ENCODE measurements at regions not wholly inside any gene's neighbourhood (a gene's known extent, or its start where the extent isn't known, plus 50 kb on each side); places are given as distances from the start of the nearest gene placed in this dataset.

DNA sequence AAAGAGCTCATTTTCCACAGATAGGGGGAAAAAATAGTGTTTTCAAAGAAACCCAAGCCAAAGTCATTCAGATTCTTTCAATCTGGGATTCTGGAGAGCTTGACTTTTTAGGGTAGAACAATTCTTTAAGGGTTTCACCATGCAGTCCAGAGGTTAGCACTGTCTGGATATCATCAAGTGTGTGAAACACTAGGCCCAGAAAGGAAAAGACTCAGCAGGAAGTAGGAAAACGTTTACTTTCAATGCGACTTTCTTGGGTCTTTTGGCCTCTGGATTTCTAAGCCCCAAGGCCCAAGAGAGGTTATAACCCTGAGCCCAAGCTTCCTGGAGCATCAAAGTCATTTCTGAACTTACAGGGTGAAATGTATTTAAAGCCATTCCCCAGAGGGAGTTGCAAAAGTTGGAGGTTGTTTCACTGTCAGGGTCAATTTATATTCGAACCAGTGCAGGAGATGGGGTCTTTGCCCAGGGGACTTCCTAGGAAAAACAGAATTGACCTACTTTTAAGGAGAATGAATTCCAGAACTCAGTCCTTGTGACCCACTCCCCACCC, 158.0 kb downstream of the C7orf25 start:
- Mint-ChIP-seq H3K36me3 (ENCODE audit: low read depth) (no peaks in the 10 kb centered on the region), H3K4me3 (no peak overlapping the region), H3K27me3 (ENCODE audit: insufficient read depth) (no peaks in the 10 kb centered on the region), H3K27ac (no peak overlapping the region), H3K4me1 (no peaks in the 10 kb centered on the region), H3K9me3 (peaks cover 8% of the 10 kb centered on the region)
- no peaks in the 10 kb centered on the region for H3K27me3 ChIP-seq (ENCODE audit: control insufficient read depth, insufficient read depth, low read length, poor library complexity, severe bottlenecking)
- H3K4me1 ChIP-seq (ENCODE audit: control insufficient read depth, insufficient read depth, low read length) = no peaks in the 10 kb centered on the region
- no peak for DNase-seq
- WGBS, 2 experiments (ENCODE audit: insufficient coverage in 1 of 2, insufficient read length in 1 of 2) = 39 to 75% methylated on average over 2 to 3 of the region's 3 CpGs
- no peak overlapping the region for H3K9ac ChIP-seq (ENCODE audit: extremely low read depth, low read length, poor library complexity, severe bottlenecking)
- TF ChIP-seq, protein P1, sequence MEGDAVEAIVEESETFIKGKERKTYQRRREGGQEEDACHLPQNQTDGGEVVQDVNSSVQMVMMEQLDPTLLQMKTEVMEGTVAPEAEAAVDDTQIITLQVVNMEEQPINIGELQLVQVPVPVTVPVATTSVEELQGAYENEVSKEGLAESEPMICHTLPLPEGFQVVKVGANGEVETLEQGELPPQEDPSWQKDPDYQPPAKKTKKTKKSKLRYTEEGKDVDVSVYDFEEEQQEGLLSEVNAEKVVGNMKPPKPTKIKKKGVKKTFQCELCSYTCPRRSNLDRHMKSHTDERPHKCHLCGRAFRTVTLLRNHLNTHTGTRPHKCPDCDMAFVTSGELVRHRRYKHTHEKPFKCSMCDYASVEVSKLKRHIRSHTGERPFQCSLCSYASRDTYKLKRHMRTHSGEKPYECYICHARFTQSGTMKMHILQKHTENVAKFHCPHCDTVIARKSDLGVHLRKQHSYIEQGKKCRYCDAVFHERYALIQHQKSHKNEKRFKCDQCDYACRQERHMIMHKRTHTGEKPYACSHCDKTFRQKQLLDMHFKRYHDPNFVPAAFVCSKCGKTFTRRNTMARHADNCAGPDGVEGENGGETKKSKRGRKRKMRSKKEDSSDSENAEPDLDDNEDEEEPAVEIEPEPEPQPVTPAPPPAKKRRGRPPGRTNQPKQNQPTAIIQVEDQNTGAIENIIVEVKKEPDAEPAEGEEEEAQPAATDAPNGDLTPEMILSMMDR (conservative IDR thresholded peaks at IDR 0.05) = no peak
- no peaks in the 10 kb centered on the region for H3K36me3 ChIP-seq (ENCODE audit: control insufficient read depth, insufficient read depth, low read length)
- no peak overlapping the region for H3K4me3 ChIP-seq (ENCODE audit: low read length)
- H3K27ac ChIP-seq (ENCODE audit: low read depth, low read length) = no peak overlapping the region
- H3K9me3 ChIP-seq (ENCODE audit: control insufficient read depth, low read length) = no peaks in the 10 kb centered on the region

DNA sequence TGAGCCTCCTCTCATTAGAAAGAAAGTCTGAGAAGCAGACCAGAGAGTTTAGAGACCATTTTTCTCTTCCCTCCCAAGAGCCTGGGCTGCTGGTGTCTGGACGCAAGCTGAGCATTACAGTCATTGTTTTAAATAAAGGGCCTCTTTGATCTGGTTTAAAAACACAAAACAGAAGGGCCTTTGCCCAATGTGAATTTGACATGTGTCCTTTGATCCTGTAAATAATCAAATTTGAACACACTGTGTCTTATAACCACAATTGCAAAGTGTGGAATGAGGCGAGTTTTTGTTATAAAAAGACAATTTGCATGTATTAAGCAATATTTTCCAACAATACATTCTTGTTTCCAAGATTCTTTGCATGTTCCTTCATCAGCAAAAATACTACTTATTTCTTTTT, 158.5 kb downstream of the C7orf25 start:
- Histone ChIP-seq H3K4me3 (ENCODE audit: low read length) (no peak overlapping the region), H3K27ac (ENCODE audit: low read depth, low read length) (no peak overlapping the region), H3K9me3 (ENCODE audit: control insufficient read depth, low read length) (no peaks in the 10 kb centered on the region), H3K36me3 (ENCODE audit: control insufficient read depth, insufficient read depth, low read length) (no peaks in the 10 kb centered on the region), H3K4me1 (ENCODE audit: control insufficient read depth, insufficient read depth, low read length) (no peaks in the 10 kb centered on the region), H3K27me3 (ENCODE audit: control insufficient read depth, insufficient read depth, low read length, poor library complexity, severe bottlenecking) (no peaks in the 10 kb centered on the region), H3K9ac (ENCODE audit: extremely low read depth, low read length, poor library complexity, severe bottlenecking) (no peak overlapping the region)
- no peak for DNase-seq
- TF ChIP-seq, protein P1 (conservative IDR thresholded peaks at IDR 0.05) = no peak
- no peaks in the 10 kb centered on the region for H3K4me1 Mint-ChIP-seq
- WGBS, 2 experiments (ENCODE audit: insufficient coverage in 1 of 2, insufficient read length in 1 of 2) = 78% methylated on average over 1 of the region's 2 CpGs; no CpG with 5 or more reads in 1 of the 2 experiments
- no peaks in the 10 kb centered on the region for H3K36me3 Mint-ChIP-seq (ENCODE audit: low read depth)
- H3K4me3 Mint-ChIP-seq = no peak overlapping the region
- no peak overlapping the region for H3K27ac Mint-ChIP-seq
- peaks cover 8% of the 10 kb centered on the region for H3K9me3 Mint-ChIP-seq
- H3K27me3 Mint-ChIP-seq (ENCODE audit: insufficient read depth) = no peaks in the 10 kb centered on the region

DNA sequence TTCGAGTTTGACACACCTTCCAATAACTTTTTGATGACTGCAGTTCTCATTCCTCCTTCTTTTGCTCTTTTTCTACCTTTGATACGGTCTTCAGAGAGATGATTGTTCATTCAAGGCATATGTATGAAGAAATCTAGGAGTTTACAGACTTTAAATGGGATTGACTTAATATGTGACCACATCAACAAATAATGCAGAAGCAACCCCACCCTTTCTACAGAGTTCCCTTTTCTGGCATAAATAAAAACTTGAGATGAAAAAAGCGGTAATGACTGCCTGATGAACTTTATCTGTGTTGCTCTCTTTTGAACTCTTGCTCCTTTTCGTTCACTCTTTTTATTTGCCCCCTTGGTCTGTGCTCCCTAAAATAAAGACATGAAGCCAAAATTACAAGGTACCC, 161.7 kb downstream of the C7orf25 start:
- no peak overlapping the region for H3K4me3 ChIP-seq (ENCODE audit: low read length)
- 75 to 100% methylated on average over 1 to 4 of the region's 4 CpGs for WGBS, 2 experiments (ENCODE audit: insufficient coverage in 1 of 2, insufficient read length in 1 of 2)
- H3K4me3 Mint-ChIP-seq = no peak overlapping the region
- H3K36me3 Mint-ChIP-seq (ENCODE audit: low read depth) = no peaks in the 10 kb centered on the region
- DNase-seq = no peak
- no peaks in the 10 kb centered on the region for H3K27me3 Mint-ChIP-seq (ENCODE audit: insufficient read depth)
- no peaks in the 10 kb centered on the region for H3K36me3 ChIP-seq (ENCODE audit: control insufficient read depth, insufficient read depth, low read length)
- no peaks in the 10 kb centered on the region for H3K4me1 ChIP-seq (ENCODE audit: control insufficient read depth, insufficient read depth, low read length)
- peaks cover 8% of the 10 kb centered on the region for H3K9me3 Mint-ChIP-seq
- no peak overlapping the region for H3K27ac ChIP-seq (ENCODE audit: low read depth, low read length)
- H3K27me3 ChIP-seq (ENCODE audit: control insufficient read depth, insufficient read depth, low read length, poor library complexity, severe bottlenecking) = no peaks in the 10 kb centered on the region
- TF ChIP-seq, protein P1 (conservative IDR thresholded peaks at IDR 0.05) = no peak
- no peak overlapping the region for H3K27ac Mint-ChIP-seq
- H3K9me3 ChIP-seq (ENCODE audit: control insufficient read depth, low read length) = no peaks in the 10 kb centered on the region
- no peaks in the 10 kb centered on the region for H3K4me1 Mint-ChIP-seq
- H3K9ac ChIP-seq (ENCODE audit: extremely low read depth, low read length, poor library complexity, severe bottlenecking) = no peak overlapping the region

All from endodermal cell (in vitro differentiated cells).